ENCODE measurements at regions not wholly inside any gene's neighbourhood (a gene's known extent, or its start where the extent isn't known, plus 50 kb on each side); places are given as distances from the start of the nearest gene placed in this dataset.
"Not testable (repeated sequence)": the region's sequence is repeated elsewhere in the genome, so short reads cannot be mapped to it uniquely, and the experiment has no call there.

DNA sequence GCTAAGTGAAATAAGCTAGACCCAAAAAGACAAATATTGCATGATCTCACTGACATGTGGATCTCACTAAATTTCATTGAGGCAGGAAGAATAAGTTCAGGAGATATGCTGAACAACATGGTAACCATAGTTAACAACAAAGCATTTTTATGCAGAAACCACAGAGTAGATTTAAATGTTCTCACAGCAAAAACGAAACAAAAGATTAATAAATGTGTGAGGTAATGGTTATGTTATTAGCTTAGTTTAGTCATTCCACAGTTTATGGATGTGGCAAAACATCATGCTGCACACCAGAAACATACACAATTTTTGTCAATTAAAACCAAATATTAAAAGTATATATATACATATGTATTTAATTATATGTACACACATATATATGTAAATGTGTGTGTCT lies 765.8 kb downstream of the SLITRK5 start:
- no peak for DNase-seq

GRCh38 chr13:88450515-88450914 lies 779.3 kb downstream of the SLITRK5 start:
- no peak for DNase-seq

- no peak for DNase-seq
Measured at GRCh38 chr13:88456151-88456550, 785.0 kb downstream of the SLITRK5 start.

DNA sequence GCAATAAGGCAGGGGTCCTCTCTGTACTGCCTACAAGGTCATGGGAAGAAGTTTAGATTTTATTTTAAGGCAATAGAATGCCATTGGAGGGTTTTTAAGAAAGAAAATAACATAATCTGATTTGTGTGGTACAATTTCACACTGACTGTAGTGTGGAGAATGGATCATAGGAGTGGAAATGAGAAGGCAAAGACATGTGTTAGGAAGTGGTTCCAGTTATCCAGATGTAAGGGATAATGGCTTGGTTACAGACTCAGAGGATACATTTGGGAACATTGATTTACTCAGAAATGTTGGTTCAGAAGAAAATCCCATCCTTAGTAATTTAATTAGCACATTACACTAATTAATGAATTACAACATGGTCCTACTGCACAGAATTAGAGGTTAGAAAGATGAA lies 788.2 kb downstream of the SLITRK5 start:
- DNase-seq: no peak

DNA sequence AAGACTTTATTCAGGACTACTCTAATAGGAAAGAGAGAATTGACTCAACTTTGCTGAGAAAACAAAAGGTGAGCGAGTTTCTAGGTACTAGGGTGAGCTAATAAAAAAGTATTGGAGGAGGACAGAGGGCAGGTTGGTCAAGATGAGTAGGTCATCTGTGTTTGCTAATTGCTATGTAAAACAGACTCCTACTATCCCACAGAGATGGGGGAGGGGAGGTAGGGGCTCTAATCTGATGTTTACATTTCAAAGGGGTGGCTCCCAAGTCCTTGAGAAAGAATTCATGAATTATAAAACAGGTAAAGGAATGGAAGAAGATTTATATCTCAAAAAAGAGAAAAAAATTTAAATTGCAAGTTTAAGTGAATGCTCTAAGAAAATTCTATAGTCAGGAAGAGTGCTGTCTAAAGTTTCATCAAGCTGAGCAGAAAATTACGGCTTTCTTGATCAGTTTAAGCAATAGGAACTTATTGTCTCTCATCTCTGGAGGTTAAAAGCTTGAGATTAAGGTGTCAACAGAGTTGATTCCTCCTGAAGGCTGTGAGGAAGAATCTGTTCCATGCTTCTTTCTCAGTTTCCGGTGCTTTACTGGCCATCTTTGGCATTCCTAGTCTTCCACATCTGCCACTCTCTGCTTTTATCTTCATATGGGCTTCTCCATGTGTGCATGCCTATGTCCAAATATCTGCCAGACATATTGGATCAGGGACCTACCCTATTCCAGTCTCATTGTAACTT lies 790.3 kb downstream of the SLITRK5 start:
- no peak for DNase-seq

GRCh38 chr13:88464851-88465250 lies 793.7 kb downstream of the SLITRK5 start:
- DNase-seq: no peak

DNA sequence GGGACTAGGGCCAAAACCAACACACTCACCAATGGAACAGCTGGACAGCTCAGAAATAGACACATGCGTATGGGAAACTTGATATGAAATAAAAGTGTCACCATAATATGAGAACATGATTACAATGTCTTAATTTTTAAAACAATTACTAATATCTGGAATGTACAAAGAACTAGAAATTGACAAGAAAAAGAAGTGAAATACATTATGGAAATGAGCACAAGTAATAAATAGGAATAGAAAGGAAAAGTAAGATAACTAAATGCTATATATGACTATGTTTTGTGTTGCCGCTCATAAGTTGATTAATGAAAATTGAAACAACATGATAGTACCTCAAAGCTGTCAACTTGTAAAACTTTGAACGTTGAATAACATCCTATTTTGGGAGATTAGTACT lies 801.1 kb downstream of the SLITRK5 start:
- DNase-seq: no peak

GRCh38 chr13:88483202-88483601 lies 812.0 kb downstream of the SLITRK5 start:
- no peak for DNase-seq

DNA sequence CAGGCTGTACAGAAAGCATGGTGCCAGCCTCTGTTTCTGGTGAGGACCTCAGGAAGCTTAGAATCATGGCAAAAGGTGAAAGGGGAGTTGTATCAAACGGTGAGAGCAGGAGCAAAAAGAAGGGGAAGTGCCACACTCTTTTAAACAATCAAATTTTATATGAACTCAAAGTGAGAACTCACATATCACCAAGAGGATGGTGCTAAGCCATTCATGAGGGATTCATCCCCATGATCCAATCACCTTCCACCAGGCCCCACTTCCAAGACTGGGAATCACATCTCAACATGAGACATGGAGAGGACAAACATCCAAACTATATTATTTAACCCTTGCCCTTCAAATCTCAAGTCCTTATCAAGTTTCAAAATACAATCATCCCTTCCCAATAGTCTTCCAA lies 836.7 kb downstream of the SLITRK5 start:
- no peak for DNase-seq

DNA sequence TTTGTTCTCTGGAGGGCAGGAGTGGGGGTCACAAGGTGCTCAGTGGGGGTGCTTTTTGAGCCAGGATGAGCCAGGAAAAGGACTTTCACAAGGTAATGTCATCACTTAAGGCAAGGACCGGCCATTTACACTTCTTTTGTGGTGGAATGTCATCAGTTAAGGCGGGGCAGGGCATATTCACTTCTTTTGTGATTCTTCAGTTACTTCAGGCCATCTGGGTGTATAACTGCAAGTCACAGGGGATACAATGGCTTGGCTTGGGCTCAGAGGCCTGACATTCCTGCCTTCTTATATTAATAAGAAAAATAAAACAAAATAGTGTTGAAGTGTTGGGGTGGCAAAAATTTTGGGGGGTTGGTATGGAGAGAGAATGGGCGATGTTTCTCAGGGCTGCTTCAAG lies 841.8 kb downstream of the SLITRK5 start:
- DNase-seq: not testable (repeated sequence)

GRCh38 chr13:88526186-88526852 lies 855.1 kb downstream of the SLITRK5 start:
- no peak for DNase-seq

DNA sequence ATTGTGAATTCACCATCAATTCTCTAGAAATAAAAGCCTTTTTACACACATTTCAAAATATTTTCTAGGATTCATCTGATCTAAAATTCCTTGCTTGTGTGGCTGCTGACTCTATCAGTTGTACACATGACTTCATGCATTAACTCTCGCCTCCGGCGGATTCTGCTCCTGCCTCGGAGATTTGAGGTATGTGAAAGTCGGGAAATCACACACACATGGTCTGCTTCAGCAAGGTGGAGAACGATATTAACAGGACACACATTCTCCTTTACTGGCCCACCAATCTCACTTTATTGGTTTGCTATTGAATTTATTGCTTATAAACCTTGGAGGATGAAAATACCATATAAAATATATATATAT lies 855.7 kb downstream of the SLITRK5 start:
- no peak for DNase-seq

- DNase-seq: no peak
Measured at GRCh38 chr13:88541994-88542393, 870.8 kb downstream of the SLITRK5 start.

DNA sequence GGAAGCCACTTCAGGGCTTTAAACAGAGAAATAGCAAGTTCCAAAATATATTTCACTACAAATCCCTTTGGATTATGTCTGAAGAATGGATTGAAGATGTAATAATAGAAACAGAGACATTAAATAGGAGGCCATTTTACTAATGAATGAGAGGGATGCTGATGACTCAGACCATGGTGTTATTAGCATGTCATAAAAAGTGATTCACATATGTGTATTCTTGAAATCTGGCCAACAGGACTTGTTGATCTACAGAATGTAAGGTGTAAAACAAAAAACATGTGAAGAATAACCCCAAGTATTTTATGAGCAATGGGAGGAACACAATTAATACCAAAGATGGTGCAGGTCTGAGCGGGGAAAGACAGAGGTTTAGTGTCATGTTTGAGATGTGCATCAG lies 873.7 kb downstream of the SLITRK5 start:
- DNase-seq: no peak

DNA sequence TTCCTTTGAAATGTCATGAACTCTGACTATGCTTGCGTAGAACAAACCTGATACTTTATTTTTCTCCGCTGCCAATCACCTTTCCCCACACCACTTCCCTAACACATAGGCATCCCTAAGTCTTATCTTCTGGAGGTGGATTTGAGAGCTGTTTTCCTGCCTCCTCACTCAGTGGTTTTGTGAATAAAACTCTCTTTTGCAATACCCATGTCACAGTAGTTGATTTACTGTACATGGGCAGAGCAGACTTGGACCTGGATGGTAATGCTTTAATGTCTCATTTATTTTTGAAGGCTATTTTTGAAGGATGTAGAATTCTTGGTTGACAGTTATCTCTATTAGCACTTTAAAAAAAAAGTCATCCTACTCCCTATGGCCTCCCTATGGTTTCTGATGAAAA lies 881.8 kb downstream of the SLITRK5 start:
- DNase-seq: no peak

DNA sequence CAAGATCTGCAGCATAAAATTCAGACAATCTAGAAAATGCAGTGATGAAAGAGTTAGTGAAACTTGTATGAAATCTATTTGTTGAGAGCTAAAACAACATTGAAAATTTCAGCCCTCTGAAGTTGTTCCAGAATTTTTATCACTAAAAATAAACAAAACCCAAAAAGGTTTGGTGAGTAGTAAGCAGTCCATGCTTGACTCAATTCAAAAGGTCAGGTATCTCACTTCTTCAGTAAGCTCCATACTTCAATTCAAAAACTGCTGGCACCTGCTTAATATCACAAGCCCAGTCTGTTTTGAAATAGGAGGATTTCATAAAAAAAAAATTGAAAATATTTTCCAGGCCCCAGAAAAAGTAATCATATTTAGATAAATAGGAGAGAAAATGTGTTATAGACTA lies 894.4 kb downstream of the SLITRK5 start:
- DNase-seq: no peak

GRCh38 chr13:88585861-88586260 lies 914.7 kb downstream of the SLITRK5 start:
- no peak for DNase-seq

GRCh38 chr13:88586263-88586662 lies 915.1 kb downstream of the SLITRK5 start:
- no peak for DNase-seq

DNA sequence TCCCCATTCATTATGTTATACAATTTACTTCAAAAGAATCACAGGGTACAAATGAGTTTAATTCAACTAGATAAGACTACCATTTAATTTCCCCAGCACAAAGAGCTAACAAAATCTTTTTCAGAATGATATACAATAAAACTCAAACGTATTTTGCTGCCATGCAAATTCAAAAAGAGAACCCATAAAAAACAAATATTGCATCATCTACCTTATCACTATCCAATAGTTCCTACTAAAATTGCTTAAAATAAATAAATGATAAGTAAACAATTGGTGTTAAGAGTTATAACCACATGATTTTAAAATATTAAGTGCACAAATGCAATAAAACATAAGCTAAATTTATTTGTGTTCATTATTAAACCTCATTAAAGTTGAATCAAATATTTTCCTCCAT lies 919.4 kb downstream of the SLITRK5 start:
- DNase-seq: no peak

GRCh38 chr13:88592105-88592504 lies 920.9 kb downstream of the SLITRK5 start:
- DNase-seq: no peak

GRCh38 chr13:88601949-88602348 lies 930.8 kb downstream of the SLITRK5 start:
- no peak for DNase-seq

DNA sequence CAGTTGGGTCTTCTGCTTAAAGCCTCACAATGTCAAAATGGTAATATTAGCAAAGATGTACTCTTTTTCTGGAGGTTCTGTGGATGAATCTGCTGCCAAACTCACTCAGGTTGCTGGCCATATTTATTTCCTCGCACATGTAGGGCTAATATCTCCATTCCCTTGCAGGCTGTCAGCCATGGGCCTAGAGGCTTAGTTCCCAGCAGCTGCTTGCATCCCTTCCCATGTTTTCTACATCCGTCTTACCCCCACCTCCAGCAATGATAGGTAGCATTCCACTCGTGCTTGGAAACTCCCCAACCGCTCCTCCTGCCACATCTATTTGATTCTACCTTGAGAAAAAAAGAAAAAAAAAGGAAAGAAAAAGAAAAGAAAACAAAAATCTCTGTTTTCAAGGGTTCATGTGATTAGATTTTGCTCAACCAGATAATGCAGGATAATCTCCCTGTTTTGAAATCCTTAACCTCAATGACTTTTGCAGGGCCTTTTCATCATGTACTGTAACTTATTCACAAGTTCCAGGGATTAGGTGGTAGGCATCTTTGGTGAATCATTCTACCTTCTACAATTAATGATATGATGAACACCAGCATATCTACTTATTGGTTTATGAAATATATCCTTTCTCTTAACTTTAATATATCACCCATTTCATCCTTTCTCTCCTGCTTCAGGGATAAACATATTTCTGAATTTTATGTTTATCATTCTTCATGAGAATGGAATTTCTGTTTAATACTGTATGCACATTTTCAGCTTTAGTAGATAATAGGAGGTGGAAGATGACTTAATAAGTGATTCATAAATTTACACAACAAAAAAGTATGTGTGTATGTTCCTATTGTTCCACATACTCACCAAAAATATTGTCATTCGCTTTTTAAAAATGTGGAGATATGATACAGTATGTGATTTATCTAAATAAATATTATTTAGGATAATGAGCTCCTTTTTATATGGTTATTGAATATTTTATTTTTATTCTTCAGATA lies 931.9 kb downstream of the SLITRK5 start:
- DNase-seq: no peak

DNA sequence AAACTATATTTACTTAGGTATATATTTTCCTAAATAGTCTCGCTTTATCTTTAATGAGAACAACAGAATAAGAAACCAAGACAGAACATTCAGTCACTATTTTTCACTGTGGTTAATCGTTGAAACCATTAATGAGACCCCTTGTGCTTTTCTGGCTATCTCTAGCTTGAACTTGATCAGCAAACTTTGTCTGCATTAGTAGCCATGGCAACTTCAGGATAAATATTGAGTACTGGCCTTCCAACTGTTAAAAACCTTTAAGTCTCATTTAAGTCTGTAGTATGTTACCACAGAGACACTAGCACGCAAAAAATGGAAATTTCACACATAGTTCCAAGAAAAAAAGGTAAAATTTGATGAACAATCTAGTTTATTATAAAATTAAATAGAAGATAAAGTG lies 946.0 kb downstream of the SLITRK5 start:
- DNase-seq: no peak

Measured in NCI-H1092 (cell line).